Panc1 (cell line): ENCODE measurements at regions not wholly inside any gene's neighbourhood (a gene's known extent, or its start where the extent isn't known, plus 50 kb on each side); places are given as distances from the start of the nearest gene placed in this dataset.

Source experiments
- ATAC-seq: fragments of 200-7000 bp; cut with Tn5 transposase; 2 replicates; pipeline ENCODE4 v1.9.1; 2020; ENCODE audit warnings: mild to moderate bottlenecking, moderate library complexity
- BruUV-seq: library from RNA; stranded (reverse); fragments of 400-500 nt; replicated peaks from 2 replicates; lab custom pipeline; 2021; lab: Mats Ljungman, UMichigan
- CTCF ChIA-PET: fragments of 300-600 bp; sonication (Branson Sonifier 250); formaldehyde crosslinking; loops from one replicate; lab custom pipeline; 2022; ENCODE audit warnings: antibody characterized with exemption; lab: Charles Lee
- POLR2A ChIA-PET: fragments of 300-600 bp; sonication (Branson Sonifier 250); formaldehyde crosslinking; loops from one replicate; lab custom pipeline; 2022; ENCODE audit warnings: antibody characterized with exemption; lab: Charles Lee
- DNase-seq: peaks from one replicate; pipeline ENCODE4 v3.0.0-alpha.2; 2010; ENCODE audit warnings: low read depth, low spot score
- H3K27ac ChIP-seq: 2 replicates; pipeline ENCODE4 v1.5.1; 2011; ENCODE audit warnings: mild to moderate bottlenecking, low read length, inconsistent platforms
- H3K27me3 ChIP-seq: fragments of 200-500 bp; sonication (Bioruptor generic); 2 replicates; pipeline ENCODE4 v1.6.0; 2014; ENCODE audit warnings: low read length, inconsistent platforms; ENCODE audit not compliant: control insufficient read depth, insufficient read depth
- H3K36me3 ChIP-seq: fragments of 200-500 bp; sonication (Bioruptor generic); 2 replicates; pipeline ENCODE4 v1.5.1; 2014; ENCODE audit warnings: inconsistent platforms, mild to moderate bottlenecking, low read length, moderate library complexity; ENCODE audit not compliant: control insufficient read depth, insufficient read depth
- H3K4me1 ChIP-seq: 2 replicates; pipeline ENCODE4 v1.5.1; 2011; ENCODE audit warnings: inconsistent platforms, mild to moderate bottlenecking, low read length, moderate library complexity; ENCODE audit not compliant: control insufficient read depth, insufficient read depth
- H3K4me3 ChIP-seq, 2 experiments: 2 replicates each; pipeline ENCODE4 v1.5.1; 2011 to 2012; ENCODE audit warnings: low read depth in 2 of 2, low read length in 2 of 2, mild to moderate bottlenecking in 2 of 2, inconsistent platforms in 1 of 2, moderate library complexity in 1 of 2
- H3K9me3 ChIP-seq: fragments of 200-500 bp; sonication (Bioruptor generic); 2 replicates; pipeline ENCODE4 v1.5.1; 2014; ENCODE audit warnings: low read depth, mild to moderate bottlenecking, inconsistent platforms, low read length, moderate library complexity; ENCODE audit not compliant: control insufficient read depth, insufficient read depth
- POLR2AphosphoS5 ChIP-seq: IDR thresholded peaks from 2 replicates; pipeline ENCODE4 v1.6.1; 2012; ENCODE audit warnings: mild to moderate bottlenecking, low read depth, low read length, moderate library complexity
- SIN3A ChIP-seq: IDR thresholded peaks from 2 replicates; pipeline ENCODE4 v1.6.1; 2012; ENCODE audit warnings: low read depth, mild to moderate bottlenecking, low read length, moderate library complexity, borderline replicate concordance; ENCODE audit not compliant: insufficient read depth
- TCF7L2 ChIP-seq: IDR thresholded peaks from 2 replicates; pipeline ENCODE4 v1.6.1; 2011; ENCODE audit warnings: mild to moderate bottlenecking, low read depth, low read length, inconsistent platforms
- in situ Hi-C: cut with HindIII; loops from 2 replicates; pipeline ENCODE4 v1.10.0; 2016; ENCODE audit warnings: low sequenced_read_pairs, low pct_unique_long_range_greater_than_20kb
- intact Hi-C: fragments of 100-400 bp; cut with micrococcal nuclease; formaldehyde crosslinking; loops from one replicate; pipeline ENCODE4 v1.10.0; 2022; ENCODE audit not compliant: unreplicated experiment
- TF ChIP-seq, protein P1 (sequence below): fragments of 450-650 bp; IDR thresholded peaks from 2 replicates; pipeline ENCODE4 v1.5.1; 2017; ENCODE audit warnings: mild to moderate bottlenecking
- TF ChIP-seq, protein P2 (sequence below), 2 experiments: IDR thresholded peaks; 2 replicates each; pipeline ENCODE4 v1.6.1; 2011 to 2012; ENCODE audit warnings: low read depth in 2 of 2, control low read depth in 1 of 2, low read length in 1 of 2, mild to moderate bottlenecking in 1 of 2, moderate library complexity in 1 of 2; ENCODE audit not compliant: insufficient read depth in 1 of 2

GRCh38 chr5:52282647-52283046 is 505.1 kb upstream of the ITGA1 start:
- CTCF ChIA-PET = no interaction called here
- TF ChIP-seq, protein P1, sequence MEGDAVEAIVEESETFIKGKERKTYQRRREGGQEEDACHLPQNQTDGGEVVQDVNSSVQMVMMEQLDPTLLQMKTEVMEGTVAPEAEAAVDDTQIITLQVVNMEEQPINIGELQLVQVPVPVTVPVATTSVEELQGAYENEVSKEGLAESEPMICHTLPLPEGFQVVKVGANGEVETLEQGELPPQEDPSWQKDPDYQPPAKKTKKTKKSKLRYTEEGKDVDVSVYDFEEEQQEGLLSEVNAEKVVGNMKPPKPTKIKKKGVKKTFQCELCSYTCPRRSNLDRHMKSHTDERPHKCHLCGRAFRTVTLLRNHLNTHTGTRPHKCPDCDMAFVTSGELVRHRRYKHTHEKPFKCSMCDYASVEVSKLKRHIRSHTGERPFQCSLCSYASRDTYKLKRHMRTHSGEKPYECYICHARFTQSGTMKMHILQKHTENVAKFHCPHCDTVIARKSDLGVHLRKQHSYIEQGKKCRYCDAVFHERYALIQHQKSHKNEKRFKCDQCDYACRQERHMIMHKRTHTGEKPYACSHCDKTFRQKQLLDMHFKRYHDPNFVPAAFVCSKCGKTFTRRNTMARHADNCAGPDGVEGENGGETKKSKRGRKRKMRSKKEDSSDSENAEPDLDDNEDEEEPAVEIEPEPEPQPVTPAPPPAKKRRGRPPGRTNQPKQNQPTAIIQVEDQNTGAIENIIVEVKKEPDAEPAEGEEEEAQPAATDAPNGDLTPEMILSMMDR = no peak
- TF ChIP-seq, protein P2, sequence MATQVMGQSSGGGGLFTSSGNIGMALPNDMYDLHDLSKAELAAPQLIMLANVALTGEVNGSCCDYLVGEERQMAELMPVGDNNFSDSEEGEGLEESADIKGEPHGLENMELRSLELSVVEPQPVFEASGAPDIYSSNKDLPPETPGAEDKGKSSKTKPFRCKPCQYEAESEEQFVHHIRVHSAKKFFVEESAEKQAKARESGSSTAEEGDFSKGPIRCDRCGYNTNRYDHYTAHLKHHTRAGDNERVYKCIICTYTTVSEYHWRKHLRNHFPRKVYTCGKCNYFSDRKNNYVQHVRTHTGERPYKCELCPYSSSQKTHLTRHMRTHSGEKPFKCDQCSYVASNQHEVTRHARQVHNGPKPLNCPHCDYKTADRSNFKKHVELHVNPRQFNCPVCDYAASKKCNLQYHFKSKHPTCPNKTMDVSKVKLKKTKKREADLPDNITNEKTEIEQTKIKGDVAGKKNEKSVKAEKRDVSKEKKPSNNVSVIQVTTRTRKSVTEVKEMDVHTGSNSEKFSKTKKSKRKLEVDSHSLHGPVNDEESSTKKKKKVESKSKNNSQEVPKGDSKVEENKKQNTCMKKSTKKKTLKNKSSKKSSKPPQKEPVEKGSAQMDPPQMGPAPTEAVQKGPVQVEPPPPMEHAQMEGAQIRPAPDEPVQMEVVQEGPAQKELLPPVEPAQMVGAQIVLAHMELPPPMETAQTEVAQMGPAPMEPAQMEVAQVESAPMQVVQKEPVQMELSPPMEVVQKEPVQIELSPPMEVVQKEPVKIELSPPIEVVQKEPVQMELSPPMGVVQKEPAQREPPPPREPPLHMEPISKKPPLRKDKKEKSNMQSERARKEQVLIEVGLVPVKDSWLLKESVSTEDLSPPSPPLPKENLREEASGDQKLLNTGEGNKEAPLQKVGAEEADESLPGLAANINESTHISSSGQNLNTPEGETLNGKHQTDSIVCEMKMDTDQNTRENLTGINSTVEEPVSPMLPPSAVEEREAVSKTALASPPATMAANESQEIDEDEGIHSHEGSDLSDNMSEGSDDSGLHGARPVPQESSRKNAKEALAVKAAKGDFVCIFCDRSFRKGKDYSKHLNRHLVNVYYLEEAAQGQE (IDR thresholded peaks at IDR 0.05; ENCODE audit: insufficient read depth in 1 of 2, low read depth in 2 of 2, low read length in 1 of 2) = no peak
- TF ChIP-seq POLR2AphosphoS5 (no peak), TCF7L2 (no peak)
- no peaks in the 10 kb centered on the region for H3K9me3 ChIP-seq

GRCh38 chr5:52283221-52283620 is 504.5 kb upstream of the ITGA1 start:
- DNase-seq (no peak), ATAC-seq (no peak)
- BruUV-seq = no TSS peak
- Histone ChIP-seq H3K9me3 (no peaks in the 10 kb centered on the region), H3K27ac (no peak overlapping the region), H3K4me1 (no peaks in the 10 kb centered on the region), H3K4me3 (no peak overlapping the region), H3K27me3 (no peaks in the 10 kb centered on the region), H3K36me3 (no peaks in the 10 kb centered on the region)
- in situ Hi-C loops = no loop called here
- TF ChIP-seq SIN3A = no peak
- no peak for TF ChIP-seq TCF7L2
- TF ChIP-seq, protein P2 (IDR thresholded peaks at IDR 0.05; ENCODE audit: insufficient read depth in 1 of 2, low read depth in 2 of 2, low read length in 1 of 2) = no peak
- no peak for TF ChIP-seq POLR2AphosphoS5
- TF ChIP-seq, protein P1 = no peak
- ChIA-PET POLR2A (no interaction called here), CTCF (no interaction called here)
- intact Hi-C loops = no loop called here

More at GRCh38 chr5:52282647-52283046, 505.1 kb upstream of the ITGA1 start:
- H3K27me3 ChIP-seq = no peaks in the 10 kb centered on the region
- in situ Hi-C loops = no loop called here
- no peaks in the 10 kb centered on the region for H3K4me1 ChIP-seq
- H3K4me3 ChIP-seq = no peak overlapping the region
- no peak overlapping the region for H3K27ac ChIP-seq
- no peaks in the 10 kb centered on the region for H3K36me3 ChIP-seq
- intact Hi-C loops = no loop called here
- DNase-seq (no peak), ATAC-seq (no peak)
- POLR2A ChIA-PET = no interaction called here
- no TSS peak for BruUV-seq
